Panc1 (cell line): ENCODE measurements at regions not wholly inside any gene's neighbourhood (a gene's known extent, or its start where the extent isn't known, plus 50 kb on each side); places are given as distances from the start of the nearest gene placed in this dataset.

Source experiments
- ATAC-seq: fragments of 200-7000 bp; cut with Tn5 transposase; 2 replicates; pipeline ENCODE4 v1.9.1; 2020; ENCODE audit warnings: mild to moderate bottlenecking, moderate library complexity
- BruUV-seq: library from RNA; stranded (reverse); fragments of 400-500 nt; replicated peaks from 2 replicates; lab custom pipeline; 2021; lab: Mats Ljungman, UMichigan
- CTCF ChIA-PET: fragments of 300-600 bp; sonication (Branson Sonifier 250); formaldehyde crosslinking; loops from one replicate; lab custom pipeline; 2022; ENCODE audit warnings: antibody characterized with exemption; lab: Charles Lee
- POLR2A ChIA-PET: fragments of 300-600 bp; sonication (Branson Sonifier 250); formaldehyde crosslinking; loops from one replicate; lab custom pipeline; 2022; ENCODE audit warnings: antibody characterized with exemption; lab: Charles Lee
- DNase-seq: peaks from one replicate; pipeline ENCODE4 v3.0.0-alpha.2; 2010; ENCODE audit warnings: low read depth, low spot score
- H3K27ac ChIP-seq: 2 replicates; pipeline ENCODE4 v1.5.1; 2011; ENCODE audit warnings: mild to moderate bottlenecking, low read length, inconsistent platforms
- H3K27me3 ChIP-seq: fragments of 200-500 bp; sonication (Bioruptor generic); 2 replicates; pipeline ENCODE4 v1.6.0; 2014; ENCODE audit warnings: low read length, inconsistent platforms; ENCODE audit not compliant: control insufficient read depth, insufficient read depth
- H3K36me3 ChIP-seq: fragments of 200-500 bp; sonication (Bioruptor generic); 2 replicates; pipeline ENCODE4 v1.5.1; 2014; ENCODE audit warnings: inconsistent platforms, mild to moderate bottlenecking, low read length, moderate library complexity; ENCODE audit not compliant: control insufficient read depth, insufficient read depth
- H3K4me1 ChIP-seq: 2 replicates; pipeline ENCODE4 v1.5.1; 2011; ENCODE audit warnings: inconsistent platforms, mild to moderate bottlenecking, low read length, moderate library complexity; ENCODE audit not compliant: control insufficient read depth, insufficient read depth
- H3K4me3 ChIP-seq, 2 experiments: 2 replicates each; pipeline ENCODE4 v1.5.1; 2011 to 2012; ENCODE audit warnings: low read depth in 2 of 2, low read length in 2 of 2, mild to moderate bottlenecking in 2 of 2, inconsistent platforms in 1 of 2, moderate library complexity in 1 of 2
- H3K9me3 ChIP-seq: fragments of 200-500 bp; sonication (Bioruptor generic); 2 replicates; pipeline ENCODE4 v1.5.1; 2014; ENCODE audit warnings: low read depth, mild to moderate bottlenecking, inconsistent platforms, low read length, moderate library complexity; ENCODE audit not compliant: control insufficient read depth, insufficient read depth
- CTCF ChIP-seq: fragments of 450-650 bp; IDR thresholded peaks from 2 replicates; pipeline ENCODE4 v1.5.1; 2017; ENCODE audit warnings: mild to moderate bottlenecking
- POLR2AphosphoS5 ChIP-seq: IDR thresholded peaks from 2 replicates; pipeline ENCODE4 v1.6.1; 2012; ENCODE audit warnings: mild to moderate bottlenecking, low read depth, low read length, moderate library complexity
- SIN3A ChIP-seq: IDR thresholded peaks from 2 replicates; pipeline ENCODE4 v1.6.1; 2012; ENCODE audit warnings: low read depth, mild to moderate bottlenecking, low read length, moderate library complexity, borderline replicate concordance; ENCODE audit not compliant: insufficient read depth
- TCF7L2 ChIP-seq: IDR thresholded peaks from 2 replicates; pipeline ENCODE4 v1.6.1; 2011; ENCODE audit warnings: mild to moderate bottlenecking, low read depth, low read length, inconsistent platforms
- in situ Hi-C: cut with HindIII; loops from 2 replicates; pipeline ENCODE4 v1.10.0; 2016; ENCODE audit warnings: low sequenced_read_pairs, low pct_unique_long_range_greater_than_20kb
- intact Hi-C: fragments of 100-400 bp; cut with micrococcal nuclease; formaldehyde crosslinking; loops from one replicate; pipeline ENCODE4 v1.10.0; 2022; ENCODE audit not compliant: unreplicated experiment
- TF ChIP-seq, protein P1 (sequence below), 2 experiments: IDR thresholded peaks; 2 replicates each; pipeline ENCODE4 v1.6.1; 2011 to 2012; ENCODE audit warnings: low read depth in 2 of 2, control low read depth in 1 of 2, low read length in 1 of 2, mild to moderate bottlenecking in 1 of 2, moderate library complexity in 1 of 2; ENCODE audit not compliant: insufficient read depth in 1 of 2

- Histone ChIP-seq H3K36me3 (no peaks in the 10 kb centered on the region), H3K27me3 (no peaks in the 10 kb centered on the region), H3K4me1 (no peaks in the 10 kb centered on the region), H3K4me3 (no peak overlapping the region), H3K27ac (no peak overlapping the region), H3K9me3 (no peaks in the 10 kb centered on the region)
- in situ Hi-C loops = no loop called here
- BruUV-seq = no TSS peak
- CTCF ChIA-PET = no interaction called here
- POLR2A ChIA-PET = no interaction called here
- DNase-seq = no peak
- ATAC-seq = no peak
- TF ChIP-seq CTCF = no peak
- TF ChIP-seq TCF7L2 = no peak
- TF ChIP-seq, protein P1, sequence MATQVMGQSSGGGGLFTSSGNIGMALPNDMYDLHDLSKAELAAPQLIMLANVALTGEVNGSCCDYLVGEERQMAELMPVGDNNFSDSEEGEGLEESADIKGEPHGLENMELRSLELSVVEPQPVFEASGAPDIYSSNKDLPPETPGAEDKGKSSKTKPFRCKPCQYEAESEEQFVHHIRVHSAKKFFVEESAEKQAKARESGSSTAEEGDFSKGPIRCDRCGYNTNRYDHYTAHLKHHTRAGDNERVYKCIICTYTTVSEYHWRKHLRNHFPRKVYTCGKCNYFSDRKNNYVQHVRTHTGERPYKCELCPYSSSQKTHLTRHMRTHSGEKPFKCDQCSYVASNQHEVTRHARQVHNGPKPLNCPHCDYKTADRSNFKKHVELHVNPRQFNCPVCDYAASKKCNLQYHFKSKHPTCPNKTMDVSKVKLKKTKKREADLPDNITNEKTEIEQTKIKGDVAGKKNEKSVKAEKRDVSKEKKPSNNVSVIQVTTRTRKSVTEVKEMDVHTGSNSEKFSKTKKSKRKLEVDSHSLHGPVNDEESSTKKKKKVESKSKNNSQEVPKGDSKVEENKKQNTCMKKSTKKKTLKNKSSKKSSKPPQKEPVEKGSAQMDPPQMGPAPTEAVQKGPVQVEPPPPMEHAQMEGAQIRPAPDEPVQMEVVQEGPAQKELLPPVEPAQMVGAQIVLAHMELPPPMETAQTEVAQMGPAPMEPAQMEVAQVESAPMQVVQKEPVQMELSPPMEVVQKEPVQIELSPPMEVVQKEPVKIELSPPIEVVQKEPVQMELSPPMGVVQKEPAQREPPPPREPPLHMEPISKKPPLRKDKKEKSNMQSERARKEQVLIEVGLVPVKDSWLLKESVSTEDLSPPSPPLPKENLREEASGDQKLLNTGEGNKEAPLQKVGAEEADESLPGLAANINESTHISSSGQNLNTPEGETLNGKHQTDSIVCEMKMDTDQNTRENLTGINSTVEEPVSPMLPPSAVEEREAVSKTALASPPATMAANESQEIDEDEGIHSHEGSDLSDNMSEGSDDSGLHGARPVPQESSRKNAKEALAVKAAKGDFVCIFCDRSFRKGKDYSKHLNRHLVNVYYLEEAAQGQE (IDR thresholded peaks at IDR 0.05; ENCODE audit: insufficient read depth in 1 of 2, low read depth in 2 of 2, low read length in 1 of 2) = no peak
- TF ChIP-seq SIN3A = no peak
- TF ChIP-seq POLR2AphosphoS5 = no peak
- intact Hi-C loops = no loop called here
Measured at GRCh38 chr3:18264853-18265252, 160.3 kb downstream of the SATB1 start.

DNA sequence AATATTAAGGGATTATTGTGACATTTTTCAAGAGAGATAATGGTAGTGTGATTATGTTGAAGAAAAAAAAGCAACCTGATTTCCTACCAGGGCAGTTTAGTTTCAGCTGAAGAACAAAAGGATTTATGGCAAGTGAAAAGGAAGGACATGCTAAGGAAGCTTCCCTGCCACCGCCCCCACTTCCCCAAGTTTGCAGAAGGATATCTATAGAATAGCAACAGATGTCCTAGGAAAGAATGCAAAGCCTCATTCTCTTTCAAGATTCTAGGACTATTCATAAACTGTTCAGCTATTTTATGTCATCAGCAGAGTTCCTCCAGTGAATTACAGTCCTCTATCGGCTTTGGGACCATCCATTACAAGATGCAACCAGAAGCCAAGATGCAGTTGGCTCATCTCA lies 160.8 kb downstream of the SATB1 start:
- Histone ChIP-seq H3K36me3 (no peaks in the 10 kb centered on the region), H3K27me3 (no peaks in the 10 kb centered on the region)

More for the DNA sequence above, 160.8 kb downstream of the SATB1 start:
- in situ Hi-C loops = no loop called here
- ChIA-PET CTCF (no interaction called here), POLR2A (no interaction called here)
- no TSS peak for BruUV-seq
- ATAC-seq = no peak
- intact Hi-C loops = no loop called here
- no peak for DNase-seq
- Histone ChIP-seq H3K4me1 (no peaks in the 10 kb centered on the region), H3K4me3 (no peak overlapping the region), H3K9me3 (no peaks in the 10 kb centered on the region), H3K27ac (no peak overlapping the region)
- TF ChIP-seq POLR2AphosphoS5 (no peak), CTCF (no peak), SIN3A (no peak), TCF7L2 (no peak)
- TF ChIP-seq, protein P1 (IDR thresholded peaks at IDR 0.05; ENCODE audit: insufficient read depth in 1 of 2, low read depth in 2 of 2, low read length in 1 of 2) = no peak
